Midbrain (tissue), 1 donor: ENCODE measurements at regions not wholly inside any gene's neighbourhood (a gene's known extent, or its start where the extent isn't known, plus 50 kb on each side); places are given as distances from the start of the nearest gene placed in this dataset.
"Not testable (repeated sequence)": the region's sequence is repeated elsewhere in the genome, so short reads cannot be mapped to it uniquely, and the experiment has no call there.

Source experiments
- DNase-seq: peaks from one replicate; lab custom pipeline; 2025; lab: John Stamatoyannopoulos, UW

DNA sequence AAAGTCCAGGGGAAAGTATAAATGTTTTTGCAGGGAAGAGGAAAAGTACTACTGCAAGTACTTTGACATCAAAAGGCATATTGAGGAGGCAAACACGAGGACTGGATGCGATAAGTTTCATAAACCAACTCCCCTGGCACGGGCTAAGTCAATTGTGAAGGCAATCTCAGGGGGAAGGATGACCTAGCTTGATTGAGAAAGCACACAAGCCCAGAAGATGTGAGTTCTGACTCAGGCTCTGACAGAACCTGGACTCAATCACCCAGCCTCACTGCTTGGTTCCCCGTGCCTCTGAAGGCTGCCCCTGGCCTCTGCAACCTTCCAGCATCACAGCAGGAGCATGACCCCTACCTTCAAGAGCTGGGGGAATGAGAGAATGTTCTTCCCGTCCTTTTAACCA is 93.2 kb upstream of the ZNF438 start:
- no peak for DNase-seq

- no peak for DNase-seq
These were observed 94.1 kb upstream of the ZNF438 start for GRCh38 chr10:31125789-31126188.

- DNase-seq = no peak
These were observed 94.9 kb upstream of the ZNF438 start for GRCh38 chr10:31126593-31126992.

DNA sequence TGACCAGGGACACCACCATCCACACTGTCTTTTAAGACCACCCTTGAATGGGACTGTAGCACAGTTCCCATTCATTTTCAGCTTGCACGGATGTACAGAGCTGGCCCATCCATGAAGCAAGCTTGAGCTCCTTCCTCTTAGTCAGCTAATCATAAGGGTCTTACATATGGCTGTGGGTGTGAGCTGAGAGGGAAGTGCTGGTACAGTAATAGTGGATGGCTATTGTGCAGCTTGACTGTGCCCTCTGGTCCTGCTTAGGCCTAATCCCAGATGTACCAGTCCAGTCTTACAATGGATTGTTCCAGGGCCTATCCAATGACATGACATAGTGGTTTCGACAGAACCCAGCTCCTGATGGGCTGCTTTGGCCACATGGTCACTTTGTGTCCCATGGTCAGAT is 96.9 kb upstream of the ZNF438 start:
- DNase-seq = no peak

- peak; percentile 20 for DNase-seq
These were observed 97.6 kb upstream of the ZNF438 start for GRCh38 chr10:31129271-31129670.

- DNase-seq = no peak
These were observed 98.3 kb upstream of the ZNF438 start for GRCh38 chr10:31129880-31130405.

DNA sequence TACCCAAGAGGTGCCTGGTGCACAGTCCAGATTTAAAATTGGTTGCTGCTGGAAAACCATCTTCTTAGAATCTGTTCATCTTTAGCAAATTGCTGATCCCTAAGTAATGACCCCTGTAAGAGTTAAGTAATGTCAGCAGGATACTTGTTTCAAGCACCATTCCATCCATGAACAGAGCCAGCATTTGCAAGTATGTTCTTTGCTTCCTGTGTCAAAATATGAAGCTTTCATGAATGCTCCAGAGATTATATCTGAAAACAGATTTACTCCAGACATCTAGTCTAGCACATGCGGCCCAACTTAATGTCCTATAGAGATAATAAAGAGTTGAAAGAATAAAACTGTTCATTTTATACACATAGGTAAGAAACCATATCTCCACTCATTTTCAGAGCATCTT is 98.7 kb upstream of the ZNF438 start:
- DNase-seq = no peak

DNA sequence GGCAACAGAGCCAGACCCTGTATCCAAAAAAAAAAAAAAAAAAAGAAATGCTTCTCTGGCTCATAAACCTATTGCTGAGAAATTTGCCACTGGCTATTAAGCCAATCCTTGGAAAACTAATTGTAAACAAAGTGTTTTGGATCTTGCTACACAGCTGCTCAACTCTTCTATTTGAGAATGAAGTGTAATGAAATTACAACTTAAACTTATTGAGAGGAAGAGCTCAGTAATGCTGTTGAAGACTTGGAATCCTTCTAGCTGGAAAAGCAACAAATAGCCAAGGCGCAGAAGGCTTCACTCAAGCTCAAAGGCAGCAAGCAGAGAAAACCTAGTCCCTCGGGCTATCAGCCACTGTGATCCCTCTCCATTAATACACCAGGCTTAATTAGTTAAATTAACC is 99.6 kb upstream of the ZNF438 start:
- DNase-seq = no peak

GRCh38 chr10:31132681-31133244 is 101.1 kb upstream of the ZNF438 start:
- no peak for DNase-seq

GRCh38 chr10:31133251-31133791 is 101.7 kb upstream of the ZNF438 start:
- DNase-seq = peak; percentile 60

DNA sequence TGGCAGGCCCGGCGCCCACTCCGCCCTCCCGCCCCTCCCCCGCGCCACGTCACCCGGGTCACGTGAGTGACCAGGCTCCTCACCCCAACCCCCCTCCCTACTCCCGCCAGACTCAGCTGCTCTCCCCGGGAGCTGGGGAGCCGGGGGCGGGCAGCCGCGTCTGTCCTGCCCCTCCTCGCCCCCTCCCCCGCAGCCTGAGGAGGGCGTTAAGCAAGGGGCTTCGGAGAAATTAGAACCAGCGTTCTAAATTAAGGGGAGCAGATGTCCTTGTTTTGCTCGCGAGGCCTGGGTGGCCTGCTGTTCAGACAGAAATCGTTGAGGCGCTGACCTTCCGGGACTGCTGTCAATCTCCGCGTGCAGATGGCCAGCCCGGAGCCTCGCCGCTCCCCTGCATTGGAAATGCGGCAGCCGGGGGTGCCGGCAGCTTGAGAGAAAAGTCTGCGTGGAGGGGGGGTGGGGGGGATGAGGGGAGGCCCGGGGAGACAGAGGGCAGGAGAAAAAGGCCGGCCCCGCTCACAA is 102.2 kb upstream of the ZNF438 start:
- DNase-seq = peak; percentile 93

- peak; percentile 70 for DNase-seq
These were observed 102.8 kb upstream of the ZNF438 start for GRCh38 chr10:31134311-31134952.

GRCh38 chr10:31135171-31135570 is 103.5 kb upstream of the ZNF438 start:
- DNase-seq = no peak

DNA sequence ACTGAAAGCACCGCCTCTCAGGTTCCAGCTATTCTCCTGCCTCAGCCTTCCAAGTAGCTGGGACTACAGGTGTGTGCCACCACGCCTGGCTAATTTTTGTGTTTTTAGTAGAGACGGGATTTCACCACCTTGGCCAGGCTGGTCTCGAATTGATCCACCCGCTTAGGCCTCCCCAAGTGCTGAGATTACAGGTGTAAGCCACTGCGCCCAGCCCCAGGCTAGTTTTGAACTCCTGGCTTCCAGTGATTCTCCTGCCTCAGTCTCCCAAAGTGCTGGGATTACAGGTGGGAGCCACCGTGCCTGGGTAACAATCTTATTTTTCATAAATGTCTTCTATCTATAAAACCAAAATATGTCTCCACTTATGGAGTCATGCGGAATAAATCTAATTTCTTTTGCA is 104.1 kb upstream of the ZNF438 start:
- not testable (repeated sequence) for DNase-seq

DNA sequence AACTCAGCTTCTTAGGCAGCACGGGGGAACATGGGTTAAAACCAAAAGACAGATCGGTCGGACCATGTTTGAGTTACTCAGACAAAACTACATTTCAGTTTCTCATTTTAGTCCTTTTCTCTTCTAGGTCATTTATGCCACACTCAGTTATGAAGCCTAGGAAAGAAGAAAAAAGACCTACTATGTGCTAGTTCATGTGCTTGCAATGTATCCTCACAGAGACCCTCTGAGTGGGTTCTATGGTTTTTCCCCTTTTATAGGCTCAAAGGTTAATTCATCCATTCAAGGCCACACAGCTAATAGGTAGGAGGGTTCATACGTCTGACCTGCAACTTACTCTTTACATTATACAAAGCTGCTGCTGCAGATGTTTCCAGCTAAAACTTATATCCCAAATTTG is 104.7 kb upstream of the ZNF438 start:
- DNase-seq = no peak

DNA sequence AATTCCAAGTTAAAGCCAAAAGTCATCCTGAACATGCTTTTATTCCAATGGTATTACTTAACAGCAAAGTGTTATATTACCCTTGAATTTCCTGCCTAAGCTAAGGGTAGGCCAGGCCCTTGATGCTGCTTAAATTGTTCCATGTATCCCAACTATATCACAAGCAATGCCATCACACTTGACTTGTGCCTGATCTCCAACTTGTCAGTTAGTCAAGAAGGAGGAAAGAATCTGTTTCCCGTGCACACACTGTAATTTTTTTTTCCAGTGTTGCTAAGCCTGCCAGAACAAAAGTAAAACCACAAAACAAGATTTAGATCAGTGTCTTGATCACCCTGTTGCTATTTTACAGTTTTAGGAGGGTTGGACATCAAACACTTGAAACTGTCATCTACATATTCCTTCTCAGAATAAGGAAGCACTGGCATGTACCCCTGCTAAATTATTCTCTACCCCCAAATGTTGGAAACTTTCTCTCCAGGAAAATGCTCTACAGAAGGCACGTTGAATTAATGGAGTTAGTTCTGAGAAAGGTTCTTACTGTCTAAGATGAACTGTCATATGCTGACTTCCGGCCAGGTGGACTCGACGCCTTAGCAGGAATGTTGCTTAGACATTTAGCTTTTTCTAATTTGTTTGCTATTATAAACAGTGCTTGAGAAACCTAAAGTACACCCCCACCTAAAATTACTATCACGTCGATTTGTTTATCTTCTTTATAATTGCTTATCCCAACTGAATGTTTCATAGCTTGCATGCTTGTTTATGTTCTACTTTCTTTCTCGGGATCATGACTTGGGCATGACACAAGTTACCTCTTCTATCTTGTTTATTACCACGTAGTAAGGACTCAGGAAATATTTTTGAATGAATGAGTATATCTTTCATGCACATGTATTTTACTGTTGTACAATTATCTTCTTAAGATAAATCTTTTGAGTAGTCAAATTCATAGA is 105.5 kb upstream of the ZNF438 start:
- DNase-seq = no peak

DNA sequence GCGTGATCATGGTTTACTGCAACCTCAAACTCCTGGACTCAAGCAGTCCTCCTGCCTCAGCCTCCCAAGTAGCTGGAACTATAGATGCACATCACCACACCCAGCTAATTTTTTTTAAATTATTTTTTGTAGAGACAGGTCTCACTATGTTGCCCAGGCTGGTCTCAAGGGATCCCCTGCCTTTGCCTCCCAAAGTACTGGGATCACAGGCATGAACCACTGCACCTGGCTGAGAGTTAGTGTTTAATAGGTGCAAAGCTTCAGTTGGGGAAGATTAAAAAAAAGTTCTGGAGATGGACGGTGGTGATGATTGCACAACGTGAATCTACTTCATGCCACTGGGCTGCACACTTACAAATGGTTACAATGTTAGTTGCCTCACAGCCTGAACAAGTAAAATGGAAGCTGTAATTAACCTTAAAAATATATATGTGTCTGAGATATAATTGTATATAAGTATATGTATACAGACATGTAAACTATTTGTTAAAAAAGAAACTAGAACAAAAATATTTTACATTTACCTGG is 106.4 kb upstream of the ZNF438 start:
- no peak for DNase-seq

DNA sequence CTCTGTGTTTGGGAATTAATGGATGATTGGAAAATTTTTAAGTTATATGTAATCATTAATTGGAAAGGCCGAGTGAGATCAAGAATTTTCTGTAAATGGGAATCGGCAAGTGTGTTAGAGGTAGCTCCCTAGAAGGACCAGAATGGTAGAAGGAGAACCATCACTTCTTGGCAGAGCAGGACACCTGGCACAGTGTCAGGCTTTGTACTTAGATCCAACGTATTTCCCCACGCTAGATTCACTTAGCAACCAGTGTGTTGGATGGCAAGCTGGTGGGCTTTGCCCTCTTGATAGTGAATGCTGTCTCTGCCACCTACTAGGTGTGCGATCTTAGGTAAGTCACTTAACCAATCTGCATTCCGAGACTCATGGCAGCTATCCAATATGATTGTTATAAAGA is 107.8 kb upstream of the ZNF438 start:
- DNase-seq = no peak

DNA sequence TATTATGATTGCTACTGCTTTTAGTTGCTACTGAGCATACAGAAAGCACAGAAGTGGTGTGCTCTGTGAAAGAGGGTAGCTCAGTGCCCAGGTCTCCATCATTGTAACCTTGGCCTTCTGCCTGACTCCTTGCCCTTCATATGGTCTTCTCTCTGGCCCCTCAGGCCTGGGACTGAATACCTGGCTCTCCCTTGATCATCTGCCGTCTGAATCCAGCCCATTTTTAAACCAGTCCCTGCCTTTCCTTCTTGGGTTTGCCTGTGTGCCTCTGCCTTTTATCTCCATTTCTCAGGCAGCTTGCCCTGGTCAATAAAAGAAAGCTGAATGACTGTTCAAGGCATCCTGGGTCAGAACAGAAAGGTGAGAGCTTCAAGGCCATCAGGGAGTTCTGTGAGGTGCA is 109.1 kb upstream of the ZNF438 start:
- DNase-seq = no peak

- DNase-seq = no peak
These were observed 110.4 kb upstream of the ZNF438 start for GRCh38 chr10:31142026-31142425.

DNA sequence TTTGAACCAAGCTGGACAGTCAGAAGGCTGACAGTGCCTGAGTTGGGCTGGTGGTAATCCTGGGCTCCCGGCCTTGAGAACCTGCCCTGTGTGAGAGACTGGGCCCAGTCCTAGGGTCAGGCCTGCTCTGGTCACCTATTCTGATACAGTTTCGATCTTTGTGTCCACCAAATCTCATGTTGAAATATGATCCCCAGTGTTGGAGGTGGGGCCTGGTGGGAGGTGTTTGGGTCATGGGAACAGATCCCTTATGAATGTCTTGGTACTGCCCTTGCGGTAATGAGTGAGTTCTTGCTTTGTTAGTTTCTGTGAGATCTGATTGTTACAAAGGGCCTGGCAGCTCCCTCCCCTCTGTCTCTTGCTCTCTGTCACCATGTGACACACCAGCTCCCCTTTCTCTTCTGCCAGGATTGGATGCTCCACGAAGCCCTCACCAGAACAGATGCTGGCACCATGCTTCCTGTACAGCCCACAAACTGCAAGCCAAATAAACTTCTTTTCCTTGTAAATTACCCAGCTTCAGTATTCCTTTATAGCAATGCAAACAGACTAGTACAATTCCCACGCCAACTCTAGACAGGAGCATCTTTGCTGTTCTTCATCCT is 111.8 kb upstream of the ZNF438 start:
- DNase-seq = peak; percentile 9

GRCh38 chr10:31145986-31146385 is 114.3 kb upstream of the ZNF438 start:
- no peak for DNase-seq
